Mesenchymal stem cell (in vitro differentiated cells and primary cell): ENCODE measurements at regions not wholly inside any gene's neighbourhood (a gene's known extent, or its start where the extent isn't known, plus 50 kb on each side); places are given as distances from the start of the nearest gene placed in this dataset.

Source experiments
- DNase-seq: peaks from one replicate; pipeline ENCODE4 v3.0.0-alpha.2; 2013
- H2AFZ ChIP-seq: one replicate; pipeline ENCODE4 v1.6.1; 2013; ENCODE audit warnings: low read depth, mild to moderate bottlenecking, control low read depth, inconsistent platforms, low read length, moderate library complexity
- H2AK5ac ChIP-seq: 2 replicates; pipeline ENCODE4 v1.6.1; 2013; ENCODE audit warnings: low read length, moderate library complexity, mild to moderate bottlenecking, inconsistent platforms; ENCODE audit not compliant: severe bottlenecking
- H2BK120ac ChIP-seq: one replicate; pipeline ENCODE4 v1.6.1; 2013; ENCODE audit warnings: low read depth, mild to moderate bottlenecking, inconsistent platforms, low read length, moderate library complexity
- H2BK12ac ChIP-seq, 2 experiments: one replicate each; pipeline ENCODE4 v1.6.1; 2013; ENCODE audit warnings: inconsistent platforms in 2 of 2, low read length in 2 of 2, mild to moderate bottlenecking in 2 of 2, moderate library complexity in 2 of 2, control low read depth in 1 of 2
- H2BK15ac ChIP-seq: one replicate; pipeline ENCODE4 v1.6.1; 2013; ENCODE audit warnings: mild to moderate bottlenecking, low read depth, inconsistent platforms; ENCODE audit not compliant: poor library complexity, severe bottlenecking
- H2BK5ac ChIP-seq: 2 replicates; pipeline ENCODE4 v1.6.1; 2013; ENCODE audit warnings: low read depth, mild to moderate bottlenecking, low read length, control low read depth, inconsistent platforms; ENCODE audit not compliant: poor library complexity, severe bottlenecking
- H3K14ac ChIP-seq, 2 experiments: one replicate each; pipeline ENCODE4 v1.6.1; 2013; ENCODE audit warnings: inconsistent platforms in 2 of 2, low read length in 2 of 2, control low read depth in 1 of 2, mild to moderate bottlenecking in 1 of 2, moderate library complexity in 1 of 2
- H3K18ac ChIP-seq, 2 experiments: one replicate each; pipeline ENCODE4 v1.6.1; 2013; ENCODE audit warnings: inconsistent platforms in 2 of 2, low read length in 2 of 2, control low read depth in 1 of 2, low read depth in 1 of 2, mild to moderate bottlenecking in 1 of 2
- H3K23ac ChIP-seq, 2 experiments: one replicate each; pipeline ENCODE4 v1.6.1; 2013; ENCODE audit warnings: inconsistent platforms in 2 of 2, low read length in 2 of 2, mild to moderate bottlenecking in 2 of 2, moderate library complexity in 2 of 2, control low read depth in 1 of 2
- H3K27ac ChIP-seq: 2 replicates; pipeline ENCODE4 v1.5.1; 2013; ENCODE audit warnings: mild to moderate bottlenecking, moderate library complexity, low read length, control low read depth, inconsistent platforms; ENCODE audit not compliant: poor library complexity, severe bottlenecking
- H3K27me3 ChIP-seq, 2 experiments: 2 replicates each; pipeline versions ENCODE4 v1.6.1 to v1.7.0; 2013; ENCODE audit warnings: low read length in 2 of 2, mild to moderate bottlenecking in 2 of 2, moderate library complexity in 2 of 2, control low read depth in 1 of 2, inconsistent platforms in 1 of 2; ENCODE audit not compliant: control insufficient read depth in 1 of 2, insufficient read depth in 1 of 2
- H3K36me3 ChIP-seq, 2 experiments: 2 replicates each; pipeline versions ENCODE4 v1.6.1 to v1.7.0; 2013; ENCODE audit warnings: low read length in 2 of 2, control low read depth in 1 of 2, inconsistent platforms in 1 of 2, low read depth in 1 of 2, mild to moderate bottlenecking in 1 of 2; ENCODE audit not compliant: insufficient read depth in 2 of 2, control insufficient read depth in 1 of 2
- H3K4ac ChIP-seq, 2 experiments: one replicate each; pipeline ENCODE4 v1.6.1; 2013; ENCODE audit warnings: inconsistent platforms in 2 of 2, low read length in 2 of 2, mild to moderate bottlenecking in 2 of 2, moderate library complexity in 2 of 2, control low read depth in 1 of 2, low read depth in 1 of 2
- H3K4me1 ChIP-seq: 2 replicates; pipeline ENCODE4 v1.6.1; 2013; ENCODE audit warnings: low read depth, low read length, control low read depth; ENCODE audit not compliant: control insufficient read depth, insufficient read depth
- H3K4me2 ChIP-seq: 2 replicates; pipeline ENCODE4 v1.6.1; 2013; ENCODE audit warnings: low read length, mild to moderate bottlenecking, inconsistent platforms; ENCODE audit not compliant: poor library complexity, severe bottlenecking
- H3K4me3 ChIP-seq, 2 experiments: 2 replicates each; pipeline versions ENCODE4 v1.5.1 to v1.7.0; 2013; ENCODE audit warnings: low read length in 2 of 2, mild to moderate bottlenecking in 2 of 2, control low read depth in 1 of 2, low read depth in 1 of 2; ENCODE audit not compliant: insufficient read depth in 1 of 2
- H3K79me1 ChIP-seq: replicated peaks from 2 replicates; pipeline ENCODE4 v1.6.1; 2013; ENCODE audit warnings: mild to moderate bottlenecking, control low read depth, low read length, inconsistent platforms; ENCODE audit not compliant: poor library complexity, severe bottlenecking
- H3K9ac ChIP-seq: 2 replicates; pipeline ENCODE4 v1.7.0; 2013; ENCODE audit warnings: mild to moderate bottlenecking, low read length, moderate library complexity
- H3K9me3 ChIP-seq: 2 replicates; pipeline ENCODE4 v1.7.0; 2013; ENCODE audit warnings: mild to moderate bottlenecking, low read length; ENCODE audit not compliant: control insufficient read depth
- H4K8ac ChIP-seq: one replicate; pipeline ENCODE4 v1.6.1; 2013; ENCODE audit warnings: inconsistent platforms, mild to moderate bottlenecking, low read length, moderate library complexity
- H4K91ac ChIP-seq: one replicate; pipeline ENCODE4 v1.6.1; 2013; ENCODE audit warnings: mild to moderate bottlenecking, low read length, inconsistent platforms
- WGBS: methylation state at CpG from one replicate; pipeline ENCODE4 v1.1.7; 2013; ENCODE audit warnings: mixed read lengths; 5-methylcytosine and 5-hydroxymethylcytosine counted together

GRCh38 chr13:104206450-104207044 lies 1140.3 kb upstream of the SLC10A2 start:
- no peak overlapping the region for H3K4ac ChIP-seq
- peaks cover 19% of the 10 kb centered on the region for H3K9me3 ChIP-seq
- no peaks in the 10 kb centered on the region for H3K27me3 ChIP-seq
- no peak overlapping the region for H4K91ac ChIP-seq
- H3K23ac ChIP-seq: no peak overlapping the region
- H3K4me1 ChIP-seq: no peaks in the 10 kb centered on the region
- no peaks in the 10 kb centered on the region for H3K79me1 ChIP-seq
- DNase-seq: no peak
- no peak overlapping the region for H2BK15ac ChIP-seq
- 93% methylated on average over 5 of the region's 6 CpGs for WGBS
- no peak overlapping the region for H3K18ac ChIP-seq
- no peak overlapping the region for H3K9ac ChIP-seq
- no peak overlapping the region for H3K4me2 ChIP-seq
- no peak overlapping the region for H3K14ac ChIP-seq
- H3K27ac ChIP-seq: no peak overlapping the region
- H2AK5ac ChIP-seq: no peak overlapping the region
- H3K4me3 ChIP-seq: no peak overlapping the region
- H4K8ac ChIP-seq: no peak overlapping the region
- no peak overlapping the region for H2BK5ac ChIP-seq
- no peak overlapping the region for H2AFZ ChIP-seq
- no peaks in the 10 kb centered on the region for H3K36me3 ChIP-seq
- no peak overlapping the region for H2BK120ac ChIP-seq
- no peak overlapping the region for H2BK12ac ChIP-seq

- Histone ChIP-seq H2AK5ac (no peak overlapping the region), H3K79me1 (no peaks in the 10 kb centered on the region), H2AFZ (no peak overlapping the region), H3K4me2 (no peak overlapping the region), H3K4ac (no peak overlapping the region), H2BK12ac (no peak overlapping the region), H3K27ac (no peak overlapping the region), H2BK5ac (no peak overlapping the region), H3K14ac (no peak overlapping the region), H2BK120ac (no peak overlapping the region), H3K23ac (no peak overlapping the region), H3K9me3 (peaks cover 19% of the 10 kb centered on the region), H3K18ac (no peak overlapping the region), H4K91ac (no peak overlapping the region), H3K9ac (no peak overlapping the region), H3K36me3 (no peaks in the 10 kb centered on the region), H3K4me3 (no peak overlapping the region), H3K4me1 (no peaks in the 10 kb centered on the region), H3K27me3 (no peaks in the 10 kb centered on the region), H4K8ac (no peak overlapping the region), H2BK15ac (no peak overlapping the region)
- DNase-seq: no peak
- no CpG with 5 or more reads among the region's 2 CpGs for WGBS
These were observed 1138.0 kb upstream of the SLC10A2 start for GRCh38 chr13:104204177-104204576.

- Histone ChIP-seq H3K27me3 (no peaks in the 10 kb centered on the region), H3K23ac (no peak overlapping the region), H2AK5ac (no peak overlapping the region), H4K91ac (no peak overlapping the region), H3K79me1 (no peaks in the 10 kb centered on the region), H3K4me1 (no peaks in the 10 kb centered on the region), H3K4me2 (no peak overlapping the region), H3K27ac (no peak overlapping the region), H2BK5ac (no peak overlapping the region), H2AFZ (no peak overlapping the region), H2BK120ac (no peak overlapping the region), H3K4me3 (no peak overlapping the region), H3K9me3 (peaks cover 11% of the 10 kb centered on the region), H3K4ac (no peak overlapping the region), H4K8ac (no peak overlapping the region), H2BK12ac (no peak overlapping the region), H2BK15ac (no peak overlapping the region), H3K14ac (no peak overlapping the region), H3K18ac (no peak overlapping the region), H3K9ac (no peak overlapping the region), H3K36me3 (no peaks in the 10 kb centered on the region)
- DNase-seq: no peak
- WGBS: 89% methylated on average over 1 of the region's 1 CpG
These were observed 1132.6 kb upstream of the SLC10A2 start for GRCh38 chr13:104198801-104199200.

GRCh38 chr13:104196611-104197010 lies 1130.4 kb upstream of the SLC10A2 start:
- H3K9ac ChIP-seq: no peak overlapping the region
- H3K9me3 ChIP-seq: no peaks in the 10 kb centered on the region
- no peak overlapping the region for H2BK12ac ChIP-seq
- DNase-seq: no peak
- 72% methylated on average over 2 of the region's 5 CpGs for WGBS
- no peaks in the 10 kb centered on the region for H3K27me3 ChIP-seq
- H3K4ac ChIP-seq: no peak overlapping the region
- no peak overlapping the region for H3K23ac ChIP-seq
- H3K79me1 ChIP-seq: no peaks in the 10 kb centered on the region
- no peak overlapping the region for H2AK5ac ChIP-seq
- no peak overlapping the region for H2BK120ac ChIP-seq
- H3K4me2 ChIP-seq: no peak overlapping the region
- H3K18ac ChIP-seq: no peak overlapping the region
- no peak overlapping the region for H4K8ac ChIP-seq
- H3K4me3 ChIP-seq: no peak overlapping the region
- no peaks in the 10 kb centered on the region for H3K4me1 ChIP-seq
- H4K91ac ChIP-seq: no peak overlapping the region
- no peak overlapping the region for H2BK5ac ChIP-seq
- no peak overlapping the region for H3K27ac ChIP-seq
- no peak overlapping the region for H3K14ac ChIP-seq
- no peak overlapping the region for H2AFZ ChIP-seq
- H3K36me3 ChIP-seq: no peaks in the 10 kb centered on the region
- no peak overlapping the region for H2BK15ac ChIP-seq
